ENCODE measurements at regions not wholly inside any gene's neighbourhood (a gene's known extent, or its start where the extent isn't known, plus 50 kb on each side); places are given as distances from the start of the nearest gene placed in this dataset.
"Not testable (repeated sequence)": the region's sequence is repeated elsewhere in the genome, so short reads cannot be mapped to it uniquely, and the experiment has no call there.

DNA sequence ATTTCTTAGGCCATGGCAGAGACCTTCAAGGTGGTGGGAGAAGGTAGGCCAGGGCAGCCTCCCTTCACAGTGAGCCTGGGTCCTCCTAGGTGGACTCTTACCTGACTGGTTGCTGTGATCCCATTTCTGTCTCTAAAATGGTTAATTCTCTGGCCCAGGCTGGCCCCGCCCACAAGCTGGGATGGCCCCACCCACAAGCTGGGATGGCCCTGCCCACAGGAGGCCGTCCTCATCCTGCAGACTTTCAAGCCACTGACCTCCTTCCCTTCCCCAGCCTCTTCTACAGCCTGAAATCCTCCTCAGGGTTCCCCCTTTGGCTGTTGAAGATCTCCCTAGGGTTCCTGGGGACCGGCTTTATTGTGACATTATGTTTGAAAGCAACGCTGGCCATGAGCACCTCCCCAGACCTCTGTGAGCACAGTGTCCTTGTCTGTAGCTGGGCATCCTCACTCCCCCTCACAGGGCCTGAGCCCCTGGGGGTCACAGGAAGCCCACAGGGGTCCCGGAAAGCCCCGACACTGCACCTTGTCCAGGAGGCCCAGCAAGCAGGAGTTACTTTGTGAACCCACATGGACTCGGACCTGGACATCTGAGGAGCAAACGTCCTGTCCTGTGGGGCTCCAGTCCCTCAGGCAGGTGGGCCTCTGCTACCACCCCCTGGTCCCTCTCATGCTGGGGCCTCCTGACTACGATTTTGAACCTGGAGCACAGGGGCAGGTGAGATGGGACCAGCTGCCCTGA lies 621.7 kb downstream of the MATN1 start:
- Histone ChIP-seq H3K4me3 (replicated peaks in 1 of 3) (no peak overlapping the region), H3K36me3 (no peaks in the 10 kb centered on the region), H3K4me1 (no peaks in the 10 kb centered on the region), H3K9me3 (no peaks in the 10 kb centered on the region), H3K27me3 (no peaks in the 10 kb centered on the region), H3K27ac (no peak overlapping the region)
- 50 to 60% methylated on average over 7 to 9 of the region's 9 CpGs for WGBS, 2 donors
- TF ChIP-seq POLR2A (IDR thresholded peaks at IDR 0.05) = no peak
- TF ChIP-seq, protein P1, sequence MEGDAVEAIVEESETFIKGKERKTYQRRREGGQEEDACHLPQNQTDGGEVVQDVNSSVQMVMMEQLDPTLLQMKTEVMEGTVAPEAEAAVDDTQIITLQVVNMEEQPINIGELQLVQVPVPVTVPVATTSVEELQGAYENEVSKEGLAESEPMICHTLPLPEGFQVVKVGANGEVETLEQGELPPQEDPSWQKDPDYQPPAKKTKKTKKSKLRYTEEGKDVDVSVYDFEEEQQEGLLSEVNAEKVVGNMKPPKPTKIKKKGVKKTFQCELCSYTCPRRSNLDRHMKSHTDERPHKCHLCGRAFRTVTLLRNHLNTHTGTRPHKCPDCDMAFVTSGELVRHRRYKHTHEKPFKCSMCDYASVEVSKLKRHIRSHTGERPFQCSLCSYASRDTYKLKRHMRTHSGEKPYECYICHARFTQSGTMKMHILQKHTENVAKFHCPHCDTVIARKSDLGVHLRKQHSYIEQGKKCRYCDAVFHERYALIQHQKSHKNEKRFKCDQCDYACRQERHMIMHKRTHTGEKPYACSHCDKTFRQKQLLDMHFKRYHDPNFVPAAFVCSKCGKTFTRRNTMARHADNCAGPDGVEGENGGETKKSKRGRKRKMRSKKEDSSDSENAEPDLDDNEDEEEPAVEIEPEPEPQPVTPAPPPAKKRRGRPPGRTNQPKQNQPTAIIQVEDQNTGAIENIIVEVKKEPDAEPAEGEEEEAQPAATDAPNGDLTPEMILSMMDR (IDR thresholded peaks at IDR 0.05) = no peak
- DNase-seq = no peak
- intact Hi-C loops (cut with DNase I) = loop anchor here (10.0 kb wide), 1 partner anchor 867 kb away; the partner anchor contains the start of genes MECR and PTPRU

DNA sequence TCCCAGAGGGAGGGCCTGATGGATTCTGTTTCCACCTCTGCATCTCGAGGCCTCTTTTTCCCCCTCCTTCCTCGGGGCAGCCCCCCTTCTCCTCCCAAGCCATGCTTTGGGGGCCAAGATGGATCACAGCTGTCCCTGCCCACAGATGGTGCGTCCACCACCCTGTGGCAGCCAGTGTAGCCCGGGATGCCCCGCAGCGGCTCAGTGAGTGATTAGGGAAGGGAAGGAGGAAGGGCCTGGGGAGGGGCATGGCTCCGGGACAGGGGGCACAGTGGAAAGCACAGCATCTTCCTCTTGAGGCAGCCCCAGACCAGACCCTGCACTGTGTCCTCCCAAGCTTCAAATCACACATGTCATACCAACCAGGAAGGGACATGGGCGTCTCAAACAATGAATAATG lies 622.4 kb downstream of the MATN1 start:
- Histone ChIP-seq H3K36me3 (no peaks in the 10 kb centered on the region), H3K27ac (no peak overlapping the region), H3K4me3 (replicated peaks in 1 of 3) (no peak overlapping the region), H3K9me3 (no peaks in the 10 kb centered on the region), H3K27me3 (no peaks in the 10 kb centered on the region), H3K4me1 (no peaks in the 10 kb centered on the region)
- 61 to 62% methylated on average over 8 of the region's 8 CpGs for WGBS, 2 donors
- TF ChIP-seq, protein P1 (IDR thresholded peaks at IDR 0.05) = no peak
- TF ChIP-seq POLR2A (IDR thresholded peaks at IDR 0.05) = no peak
- intact Hi-C loops (cut with DNase I) = loop anchor here (10.0 kb wide), 1 partner anchor 866 kb away; the partner anchor contains the start of genes MECR and PTPRU
- no peak for DNase-seq

DNA sequence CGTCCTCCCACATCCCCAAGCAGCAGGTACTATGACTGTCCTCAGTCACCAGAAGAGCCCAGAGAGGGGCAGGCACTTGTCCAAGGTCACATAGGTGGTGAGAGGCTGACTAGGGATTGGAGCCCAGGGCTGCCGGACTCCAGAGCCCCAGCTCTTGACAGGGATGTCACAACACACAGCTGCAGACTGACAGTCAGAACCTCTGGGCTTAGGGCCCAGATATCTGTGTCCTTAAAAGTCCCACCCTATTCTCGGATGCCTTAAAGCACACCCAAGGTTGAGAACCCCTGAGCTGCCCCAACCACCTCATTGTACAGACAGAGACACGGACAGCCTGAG lies 622.9 kb downstream of the MATN1 start:
- H3K9me3 ChIP-seq = no peaks in the 10 kb centered on the region
- intact Hi-C loops (cut with DNase I) = loop anchor here (10.0 kb wide), 1 partner anchor 866 kb away; the partner anchor contains the start of genes MECR and PTPRU
- DNase-seq = no peak
- TF ChIP-seq POLR2A (IDR thresholded peaks at IDR 0.05) = no peak
- TF ChIP-seq, protein P1 (IDR thresholded peaks at IDR 0.05) = no peak
- no peaks in the 10 kb centered on the region for H3K36me3 ChIP-seq
- no peak overlapping the region for H3K4me3 ChIP-seq (replicated peaks in 1 of 3)
- WGBS, 2 donors = 56 to 61% methylated on average over 4 of the region's 4 CpGs
- no peaks in the 10 kb centered on the region for H3K4me1 ChIP-seq
- no peaks in the 10 kb centered on the region for H3K27me3 ChIP-seq
- no peak overlapping the region for H3K27ac ChIP-seq

DNA sequence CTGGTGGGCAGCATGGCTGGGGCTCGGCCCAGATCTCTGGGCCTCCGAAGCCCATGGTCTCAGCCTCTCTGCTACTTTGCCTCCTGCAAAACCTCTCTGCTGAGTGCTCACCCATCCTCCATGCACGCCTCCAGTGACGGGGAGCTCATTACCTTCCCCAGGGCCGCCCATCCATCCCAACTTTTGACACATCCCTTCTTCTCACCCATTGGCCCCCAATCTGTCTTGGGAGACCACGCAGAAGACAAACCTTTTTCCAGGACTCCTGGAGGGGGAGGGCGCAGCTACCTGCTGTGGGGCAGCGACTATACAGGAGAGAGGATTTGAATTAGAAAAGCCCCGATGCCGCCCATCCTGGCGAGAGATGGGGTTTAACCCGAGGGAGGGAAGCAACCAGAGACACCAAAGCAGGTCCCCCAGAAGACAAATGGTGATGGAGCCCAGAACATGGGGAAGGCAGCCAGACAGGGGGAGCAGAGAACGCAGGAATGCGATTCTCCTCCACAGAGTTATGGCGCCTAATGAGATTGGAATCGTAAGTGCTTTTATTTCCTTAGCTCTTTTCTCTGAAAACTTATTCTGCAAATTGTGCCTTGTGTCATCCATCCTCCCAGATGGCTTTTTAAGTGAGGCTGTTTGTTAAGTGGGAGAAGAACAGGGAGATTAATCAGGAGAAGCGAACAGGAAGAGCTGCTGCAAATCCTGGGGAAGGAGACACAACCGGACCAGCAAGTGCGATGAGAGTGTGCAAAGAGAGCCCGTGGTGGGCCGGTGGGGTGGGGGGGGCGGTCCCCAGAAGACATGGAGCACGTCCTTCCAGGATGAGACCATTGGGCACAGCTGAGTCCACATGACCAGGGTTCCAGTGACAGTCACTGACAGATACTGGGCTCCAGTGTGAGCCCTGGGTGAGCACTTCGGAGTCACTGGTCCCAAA lies 623.5 kb downstream of the MATN1 start:
- WGBS, 2 donors = 59 to 65% methylated on average over 24 of the region's 24 CpGs
- intact Hi-C loops (cut with DNase I) = loop anchor here (10.0 kb wide), 1 partner anchor 865 kb away; the partner anchor contains the start of genes MECR and PTPRU
- DNase-seq = no peak
- H3K4me1 ChIP-seq = no peaks in the 10 kb centered on the region
- no peak overlapping the region for H3K4me3 ChIP-seq (replicated peaks in 1 of 3)
- H3K9me3 ChIP-seq = no peaks in the 10 kb centered on the region
- H3K27ac ChIP-seq = no peak overlapping the region
- H3K27me3 ChIP-seq = no peaks in the 10 kb centered on the region
- TF ChIP-seq, protein P1 (IDR thresholded peaks at IDR 0.05) = no peak
- no peak for TF ChIP-seq POLR2A (IDR thresholded peaks at IDR 0.05)
- H3K36me3 ChIP-seq = no peaks in the 10 kb centered on the region

DNA sequence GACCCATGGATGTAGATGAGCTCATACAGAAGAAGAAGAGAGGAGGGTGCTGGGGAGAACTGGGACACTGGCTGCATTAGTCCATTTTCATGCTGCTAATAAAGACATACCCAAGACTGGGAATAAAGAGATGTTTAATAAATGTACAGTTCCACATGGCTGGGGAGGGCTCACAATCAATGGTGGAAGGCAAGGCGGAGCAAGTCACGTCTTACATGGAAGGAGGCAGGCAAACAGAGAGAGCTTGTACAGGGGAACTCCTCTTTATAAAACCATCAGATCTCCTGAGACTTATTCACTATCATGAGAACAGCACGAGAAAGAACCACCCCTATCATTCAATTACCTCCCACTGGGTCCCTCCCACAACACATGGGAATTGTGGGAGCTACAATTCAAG lies 625.5 kb downstream of the MATN1 start:
- DNase-seq; intact Hi-C loops (cut with DNase I); H3K27ac ChIP-seq; H3K4me3 ChIP-seq (replicated peaks in 1 of 3); H3K9me3 ChIP-seq; H3K4me1 ChIP-seq; H3K36me3 ChIP-seq; H3K27me3 ChIP-seq: not testable (repeated sequence)
- WGBS, 2 donors = 84 to 94% methylated on average over 3 of the region's 3 CpGs

Data from thyroid gland (tissue), 4 donors.